Left lobe of liver (tissue), 2 donors: ENCODE measurements at regions not wholly inside any gene's neighbourhood (a gene's known extent, or its start where the extent isn't known, plus 50 kb on each side); places are given as distances from the start of the nearest gene placed in this dataset.
A peak's percentile ranks its signal among the peaks of the same experiment; 100 is the strongest.

Experiments used
- ATAC-seq: fragments of 200-7000 bp; cut with Tn5 transposase; one replicate; pipeline ENCODE4 v1.9.1; 2020; ENCODE audit warnings: mild to moderate bottlenecking, moderate library complexity
- DNase-seq: peaks from one replicate; pipeline ENCODE4 v3.0.0-alpha.2; 2020; ENCODE audit warnings: low spot score
- donor health status: DM: no; HTN: no; CAD: no; lungs with moderate emphysema.
- donor health status: DM: no; HTN: yes; CAD: no.

GRCh38 chr11:11141065-11141464 is 212.0 kb downstream of the CSNK2A3 start:
- no peak for DNase-seq
- peak; percentile 17 for ATAC-seq

GRCh38 chr11:11140510-11140909 is 212.5 kb downstream of the CSNK2A3 start:
- ATAC-seq, result peak; percentile 74
- DNase-seq, result no peak

GRCh38 chr11:11137339-11137738 is 215.7 kb downstream of the CSNK2A3 start:
- DNase-seq, result no peak
- ATAC-seq, result no peak

- DNase-seq, result no peak
- ATAC-seq, result peak; percentile 67
Observed at GRCh38 chr11:11135820-11136476, 217.1 kb downstream of the CSNK2A3 start.

- no peak for DNase-seq
- no peak for ATAC-seq
Observed at GRCh38 chr11:11129118-11129517, 223.9 kb downstream of the CSNK2A3 start.

- no peak for ATAC-seq
- no peak for DNase-seq
Observed at GRCh38 chr11:11125618-11126017, 227.4 kb downstream of the CSNK2A3 start.

- DNase-seq (no peak), ATAC-seq (no peak)
Observed at GRCh38 chr11:11122749-11123148, 230.3 kb downstream of the CSNK2A3 start.

GRCh38 chr11:11119917-11120316 is 233.1 kb downstream of the CSNK2A3 start:
- ATAC-seq, result no peak
- DNase-seq, result no peak

- DNase-seq (no peak), ATAC-seq (no peak)
Observed at GRCh38 chr11:11117730-11118129, 235.3 kb downstream of the CSNK2A3 start.

- ATAC-seq, result no peak
- DNase-seq, result no peak
Observed at GRCh38 chr11:11115475-11115874, 237.6 kb downstream of the CSNK2A3 start.

- DNase-seq, result no peak
- ATAC-seq, result no peak
Observed at GRCh38 chr11:11113626-11114025, 239.4 kb downstream of the CSNK2A3 start.

- DNase-seq (no peak), ATAC-seq (no peak)
Observed at GRCh38 chr11:11108026-11108425, 245.0 kb downstream of the CSNK2A3 start.

GRCh38 chr11:11107076-11107723 is 245.8 kb downstream of the CSNK2A3 start:
- ATAC-seq (no peak), DNase-seq (no peak)

GRCh38 chr11:11105361-11105760 is 247.5 kb upstream of the ZBED5 start:
- DNase-seq (no peak), ATAC-seq (no peak)

GRCh38 chr11:11095831-11096723 is 238.2 kb upstream of the ZBED5 start:
- DNase-seq, result no peak
- ATAC-seq, result no peak

- ATAC-seq (no peak), DNase-seq (no peak)
Observed at GRCh38 chr11:11090495-11090894, 232.6 kb upstream of the ZBED5 start.

GRCh38 chr11:11089805-11090204 is 232.0 kb upstream of the ZBED5 start:
- DNase-seq, result no peak
- ATAC-seq, result no peak

GRCh38 chr11:11086979-11087378 is 229.1 kb upstream of the ZBED5 start:
- no peak for DNase-seq
- ATAC-seq, result no peak

GRCh38 chr11:11085580-11085979 is 227.7 kb upstream of the ZBED5 start:
- DNase-seq, result no peak
- ATAC-seq, result no peak

- no peak for ATAC-seq
- DNase-seq, result no peak
Observed at GRCh38 chr11:11084337-11084736, 226.5 kb upstream of the ZBED5 start.

GRCh38 chr11:11083441-11083840 is 225.6 kb upstream of the ZBED5 start:
- ATAC-seq (no peak), DNase-seq (no peak)

- DNase-seq (no peak), ATAC-seq (no peak)
Observed at GRCh38 chr11:11082646-11083045, 224.8 kb upstream of the ZBED5 start.
